ENCODE measurements at regions not wholly inside any gene's neighbourhood (a gene's known extent, or its start where the extent isn't known, plus 50 kb on each side); places are given as distances from the start of the nearest gene placed in this dataset.

GRCh38 chr7:33701189-33701740, 204.1 kb upstream of the BMPER start:
- DNase-seq (ENCODE audit: low read depth, low spot score), result no peak
- dilution Hi-C loops (cut with MboI; ENCODE audit: extremely low pct_ligation_motif_present, low sequenced_read_pairs), result no loop called here

GRCh38 chr7:33701927-33702326, 203.4 kb upstream of the BMPER start:
- no peak overlapping the region for H2AFZ ChIP-seq (ENCODE audit: control insufficient read depth, low read length)
- H4K20me1 ChIP-seq (ENCODE audit: control insufficient read depth, extremely low read depth, insufficient read depth, low read length), result no peaks in the 10 kb centered on the region
- FAIRE-seq, result no peak
- no peak overlapping the region for H3K4me3 ChIP-seq (ENCODE audit: control insufficient read depth in 2 of 3, extremely low read depth in 1 of 3, insufficient read depth in 2 of 3, low read depth in 1 of 3, low read length in 3 of 3)
- H3K27me3 ChIP-seq (ENCODE audit: control insufficient read depth, extremely low read depth, insufficient read depth, low read length), result no peaks in the 10 kb centered on the region
- no peak overlapping the region for H3K4me2 ChIP-seq (ENCODE audit: control insufficient read depth, extremely low read depth, insufficient read depth, low read depth, low read length)
- DNase-seq (ENCODE audit: low read depth, low spot score), result no peak
- no peak overlapping the region for H3K9ac ChIP-seq (ENCODE audit: control insufficient read depth, extremely low read depth, insufficient read depth, low read length)
- H3K27ac ChIP-seq (ENCODE audit: control insufficient read depth, insufficient read depth, low read length), result no peak overlapping the region
- no peaks in the 10 kb centered on the region for H3K9me1 ChIP-seq (ENCODE audit: control insufficient read depth, extremely low read depth, insufficient read depth, low read length)
- no peaks in the 10 kb centered on the region for H3K4me1 ChIP-seq (ENCODE audit: control insufficient read depth, extremely low read depth, insufficient read depth, low read length)
- dilution Hi-C loops (cut with MboI; ENCODE audit: extremely low pct_ligation_motif_present, low sequenced_read_pairs), result no loop called here
- no peaks in the 10 kb centered on the region for H3K9me3 ChIP-seq (ENCODE audit: control insufficient read depth, low read depth, low read length)
- no peaks in the 10 kb centered on the region for H3K79me2 ChIP-seq (ENCODE audit: control insufficient read depth, insufficient read depth, low read length)
- no peaks in the 10 kb centered on the region for H3K36me3 ChIP-seq (ENCODE audit: control insufficient read depth in 2 of 2, extremely low read depth in 1 of 2, insufficient read depth in 2 of 2, low read length in 2 of 2)
- TF ChIP-seq EZH2 (IDR thresholded peaks at IDR 0.05; ENCODE audit: low read length), result no peak
- no peak for TF ChIP-seq CTCF (optimal IDR thresholded peaks at IDR 0.05 in 1 of 3, IDR thresholded peaks at IDR 0.05 in 1 of 3, conservative IDR thresholded peaks at IDR 0.05 in 1 of 3; ENCODE audit: extremely low read depth in 1 of 3, insufficient read depth in 2 of 3, low read length in 3 of 3)

More at GRCh38 chr7:33701189-33701740, 204.1 kb upstream of the BMPER start:
- Histone ChIP-seq H3K36me3 (ENCODE audit: control insufficient read depth in 2 of 2, extremely low read depth in 1 of 2, insufficient read depth in 2 of 2, low read length in 2 of 2) (no peaks in the 10 kb centered on the region), H4K20me1 (ENCODE audit: control insufficient read depth, extremely low read depth, insufficient read depth, low read length) (no peaks in the 10 kb centered on the region), H3K9ac (ENCODE audit: control insufficient read depth, extremely low read depth, insufficient read depth, low read length) (no peak overlapping the region), H3K4me2 (ENCODE audit: control insufficient read depth, extremely low read depth, insufficient read depth, low read depth, low read length) (no peak overlapping the region), H3K79me2 (ENCODE audit: control insufficient read depth, insufficient read depth, low read length) (no peaks in the 10 kb centered on the region), H3K9me3 (ENCODE audit: control insufficient read depth, low read depth, low read length) (no peaks in the 10 kb centered on the region), H3K9me1 (ENCODE audit: control insufficient read depth, extremely low read depth, insufficient read depth, low read length) (no peaks in the 10 kb centered on the region), H3K4me1 (ENCODE audit: control insufficient read depth, extremely low read depth, insufficient read depth, low read length) (no peaks in the 10 kb centered on the region), H3K27me3 (ENCODE audit: control insufficient read depth, extremely low read depth, insufficient read depth, low read length) (no peaks in the 10 kb centered on the region), H3K27ac (ENCODE audit: control insufficient read depth, insufficient read depth, low read length) (no peak overlapping the region), H3K4me3 (ENCODE audit: control insufficient read depth in 2 of 3, extremely low read depth in 1 of 3, insufficient read depth in 2 of 3, low read depth in 1 of 3, low read length in 3 of 3) (no peak overlapping the region), H2AFZ (ENCODE audit: control insufficient read depth, low read length) (no peak overlapping the region)
- no peak for TF ChIP-seq CTCF (optimal IDR thresholded peaks at IDR 0.05 in 1 of 3, IDR thresholded peaks at IDR 0.05 in 1 of 3, conservative IDR thresholded peaks at IDR 0.05 in 1 of 3; ENCODE audit: extremely low read depth in 1 of 3, insufficient read depth in 2 of 3, low read length in 3 of 3)
- no peak for TF ChIP-seq EZH2 (IDR thresholded peaks at IDR 0.05; ENCODE audit: low read length)
- no peak for FAIRE-seq

Data from keratinocyte (primary cell).